ENCODE measurements at regions not wholly inside any gene's neighbourhood (a gene's known extent, or its start where the extent isn't known, plus 50 kb on each side); places are given as distances from the start of the nearest gene placed in this dataset.

DNA sequence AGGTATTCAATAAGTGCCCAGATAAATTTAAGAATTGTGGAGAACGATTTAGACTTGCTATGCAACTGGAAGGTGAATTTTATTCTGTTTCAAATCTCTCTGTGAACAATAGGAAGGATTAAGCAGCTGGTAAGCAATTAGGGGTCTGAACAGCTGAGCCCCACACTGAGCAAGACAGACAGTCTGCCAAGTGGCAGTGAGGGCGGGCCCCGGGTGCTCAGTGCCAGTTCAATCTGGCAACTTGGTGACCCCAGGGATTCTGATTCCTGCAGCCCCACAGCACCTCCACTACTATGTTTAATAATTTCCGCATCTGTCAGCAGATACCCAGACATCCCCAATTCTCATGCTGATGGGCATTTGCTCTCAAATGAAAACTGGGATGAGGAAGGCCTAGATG, 317.3 kb downstream of the PPP1R2C start:
- TF ChIP-seq, protein P1, sequence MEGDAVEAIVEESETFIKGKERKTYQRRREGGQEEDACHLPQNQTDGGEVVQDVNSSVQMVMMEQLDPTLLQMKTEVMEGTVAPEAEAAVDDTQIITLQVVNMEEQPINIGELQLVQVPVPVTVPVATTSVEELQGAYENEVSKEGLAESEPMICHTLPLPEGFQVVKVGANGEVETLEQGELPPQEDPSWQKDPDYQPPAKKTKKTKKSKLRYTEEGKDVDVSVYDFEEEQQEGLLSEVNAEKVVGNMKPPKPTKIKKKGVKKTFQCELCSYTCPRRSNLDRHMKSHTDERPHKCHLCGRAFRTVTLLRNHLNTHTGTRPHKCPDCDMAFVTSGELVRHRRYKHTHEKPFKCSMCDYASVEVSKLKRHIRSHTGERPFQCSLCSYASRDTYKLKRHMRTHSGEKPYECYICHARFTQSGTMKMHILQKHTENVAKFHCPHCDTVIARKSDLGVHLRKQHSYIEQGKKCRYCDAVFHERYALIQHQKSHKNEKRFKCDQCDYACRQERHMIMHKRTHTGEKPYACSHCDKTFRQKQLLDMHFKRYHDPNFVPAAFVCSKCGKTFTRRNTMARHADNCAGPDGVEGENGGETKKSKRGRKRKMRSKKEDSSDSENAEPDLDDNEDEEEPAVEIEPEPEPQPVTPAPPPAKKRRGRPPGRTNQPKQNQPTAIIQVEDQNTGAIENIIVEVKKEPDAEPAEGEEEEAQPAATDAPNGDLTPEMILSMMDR (IDR thresholded peaks at IDR 0.05) = no peak
- Mint-ChIP-seq H3K4me1 (no peaks in the 10 kb centered on the region), H3K27ac (no peak overlapping the region), H3K27me3 (ENCODE audit: low read depth, poor library complexity) (no peaks in the 10 kb centered on the region), H3K9me3 (no peaks in the 10 kb centered on the region), H3K36me3 (ENCODE audit: low read depth) (no peaks in the 10 kb centered on the region), H3K4me3 (no peak overlapping the region)
- no peak for DNase-seq

- Mint-ChIP-seq H3K4me3 (no peak overlapping the region), H3K4me1 (no peaks in the 10 kb centered on the region), H3K36me3 (ENCODE audit: low read depth) (no peaks in the 10 kb centered on the region), H3K27me3 (ENCODE audit: low read depth, poor library complexity) (no peaks in the 10 kb centered on the region), H3K9me3 (no peaks in the 10 kb centered on the region), H3K27ac (no peak overlapping the region)
- TF ChIP-seq, protein P1 (IDR thresholded peaks at IDR 0.05) = no peak
- no peak for DNase-seq
Observed at GRCh38 chrX:42459735-42460134, 318.2 kb downstream of the PPP1R2C start.

DNA sequence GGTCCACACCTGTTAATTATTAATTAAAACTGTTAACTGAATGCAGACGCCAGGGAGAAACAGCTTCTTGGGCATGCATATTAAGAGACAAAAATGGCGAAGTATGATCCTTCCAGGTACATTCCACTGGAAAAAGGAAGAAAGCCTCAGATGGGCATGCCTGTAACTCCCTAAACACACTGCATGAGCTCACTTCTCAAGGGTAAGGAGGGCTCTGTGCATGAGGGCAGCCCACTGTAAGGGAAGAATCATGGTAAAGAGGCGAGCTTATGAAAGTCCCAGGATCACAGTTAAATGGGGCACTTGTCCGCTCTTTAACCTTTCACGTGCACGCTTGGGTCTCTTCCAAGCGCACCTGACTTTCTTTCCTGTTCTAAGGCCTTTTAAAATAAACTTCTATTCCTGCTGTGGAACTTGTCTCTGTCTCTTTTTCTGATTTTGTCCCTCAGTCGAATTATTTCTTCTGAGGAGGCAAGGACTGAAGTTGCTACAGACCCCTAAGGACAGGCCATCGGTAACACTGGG, 321.7 kb downstream of the PPP1R2C start:
- H3K4me3 Mint-ChIP-seq = no peak overlapping the region
- H3K4me1 Mint-ChIP-seq = no peaks in the 10 kb centered on the region
- H3K9me3 Mint-ChIP-seq = peaks cover 4% of the 10 kb centered on the region
- no peaks in the 10 kb centered on the region for H3K36me3 Mint-ChIP-seq (ENCODE audit: low read depth)
- H3K27me3 Mint-ChIP-seq (ENCODE audit: low read depth, poor library complexity) = no peaks in the 10 kb centered on the region
- H3K27ac Mint-ChIP-seq = no peak overlapping the region
- TF ChIP-seq, protein P1 (IDR thresholded peaks at IDR 0.05) = no peak
- no peak for DNase-seq

GRCh38 chrX:42450228-42450627, 327.7 kb downstream of the PPP1R2C start:
- H3K27ac Mint-ChIP-seq = no peak overlapping the region
- no peak overlapping the region for H3K4me3 Mint-ChIP-seq
- peaks cover 16% of the 10 kb centered on the region for H3K9me3 Mint-ChIP-seq
- H3K36me3 Mint-ChIP-seq (ENCODE audit: low read depth) = no peaks in the 10 kb centered on the region
- TF ChIP-seq, protein P1 (IDR thresholded peaks at IDR 0.05) = no peak
- no peak for DNase-seq
- no peaks in the 10 kb centered on the region for H3K27me3 Mint-ChIP-seq (ENCODE audit: low read depth, poor library complexity)
- no peaks in the 10 kb centered on the region for H3K4me1 Mint-ChIP-seq

DNA sequence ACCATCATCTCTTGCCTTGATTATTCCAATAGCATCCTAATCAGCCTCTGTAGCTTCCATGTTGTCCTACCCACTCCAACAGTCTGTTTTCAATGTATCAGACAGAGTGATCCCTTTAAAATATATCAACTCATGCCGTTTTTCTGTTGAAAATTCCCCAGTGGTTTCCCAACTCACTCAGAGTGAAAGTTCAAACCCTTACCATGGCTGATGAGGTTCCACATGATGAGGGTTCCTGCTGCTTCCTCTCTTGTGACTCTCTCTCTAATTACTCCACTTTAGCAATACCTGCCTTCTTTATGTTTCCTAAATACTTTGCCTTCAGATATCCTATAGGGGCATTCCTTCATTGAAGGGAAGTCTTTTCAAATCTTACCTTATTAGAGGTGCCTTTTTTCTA, 334.7 kb downstream of the PPP1R2C start:
- no peak overlapping the region for H3K4me3 Mint-ChIP-seq
- TF ChIP-seq, protein P1 (IDR thresholded peaks at IDR 0.05) = no peak
- H3K36me3 Mint-ChIP-seq (ENCODE audit: low read depth) = peaks cover 3% of the 10 kb centered on the region
- DNase-seq = no peak
- H3K4me1 Mint-ChIP-seq = no peaks in the 10 kb centered on the region
- H3K27ac Mint-ChIP-seq = no peak overlapping the region
- H3K27me3 Mint-ChIP-seq (ENCODE audit: low read depth, poor library complexity) = no peaks in the 10 kb centered on the region
- peaks cover 22% of the 10 kb centered on the region for H3K9me3 Mint-ChIP-seq

- no peak for DNase-seq
- Mint-ChIP-seq H3K27ac (no peak overlapping the region), H3K27me3 (ENCODE audit: low read depth, poor library complexity) (no peaks in the 10 kb centered on the region), H3K4me3 (no peak overlapping the region), H3K4me1 (no peaks in the 10 kb centered on the region), H3K36me3 (ENCODE audit: low read depth) (peaks cover 3% of the 10 kb centered on the region), H3K9me3 (peaks cover 24% of the 10 kb centered on the region)
- TF ChIP-seq, protein P1 (IDR thresholded peaks at IDR 0.05) = no peak
Observed at GRCh38 chrX:42442745-42443144, 335.2 kb downstream of the PPP1R2C start.

All from nephron progenitor cell (in vitro differentiated cells).